HL-60 (cell line): ENCODE measurements at regions not wholly inside any gene's neighbourhood (a gene's known extent, or its start where the extent isn't known, plus 50 kb on each side); places are given as distances from the start of the nearest gene placed in this dataset.
"Not testable (repeated sequence)": the region's sequence is repeated elsewhere in the genome, so short reads cannot be mapped to it uniquely, and the experiment has no call there.

Source experiments
- DNase-seq, 2 experiments: peaks; one replicate each; pipeline ENCODE4 v3.0.0-alpha.2; 2010 to 2020; ENCODE audit warnings: low read depth in 1 of 2, low spot score in 1 of 2
- H3K27ac ChIP-seq: fragments of 250-450 bp; sonication (Bioruptor Pico); replicated peaks from 2 replicates; pipeline ENCODE4 v1.5.1; 2020; ENCODE audit warnings: mild to moderate bottlenecking, moderate library complexity
- H3K27me3 ChIP-seq: fragments of 250-450 bp; sonication (Bioruptor Pico); 2 replicates; pipeline ENCODE4 v1.5.1; 2021; ENCODE audit warnings: mild to moderate bottlenecking, moderate library complexity; ENCODE audit not compliant: insufficient read depth, poor library complexity, severe bottlenecking
- H3K4me3 ChIP-seq: replicated peaks from 2 replicates; pipeline ENCODE4 v1.5.1; 2011; ENCODE audit warnings: mild to moderate bottlenecking, control low read depth, low read length; ENCODE audit not compliant: insufficient read depth
- GABPA ChIP-seq: IDR thresholded peaks from 2 replicates; pipeline ENCODE4 v1.6.1; 2012; ENCODE audit warnings: low read depth
- POLR2AphosphoS5 ChIP-seq: IDR thresholded peaks from 2 replicates; pipeline ENCODE4 v1.6.1; 2012; ENCODE audit warnings: low read depth
- SPI1 ChIP-seq: IDR thresholded peaks from 2 replicates; pipeline ENCODE4 v1.6.1; 2012; ENCODE audit warnings: low read depth, mild to moderate bottlenecking, borderline replicate concordance
- TF ChIP-seq, protein P1 (sequence below): IDR thresholded peaks from one replicate; pipeline ENCODE4 v1.5.1; 2011; ENCODE audit warnings: low read length, control low read depth, inconsistent platforms; ENCODE audit not compliant: insufficient read depth
- TF ChIP-seq, protein P2 (sequence below): IDR thresholded peaks from 2 replicates; pipeline ENCODE4 v1.6.1; 2012; ENCODE audit warnings: low read depth; ENCODE audit not compliant: insufficient replicate concordance

DNA sequence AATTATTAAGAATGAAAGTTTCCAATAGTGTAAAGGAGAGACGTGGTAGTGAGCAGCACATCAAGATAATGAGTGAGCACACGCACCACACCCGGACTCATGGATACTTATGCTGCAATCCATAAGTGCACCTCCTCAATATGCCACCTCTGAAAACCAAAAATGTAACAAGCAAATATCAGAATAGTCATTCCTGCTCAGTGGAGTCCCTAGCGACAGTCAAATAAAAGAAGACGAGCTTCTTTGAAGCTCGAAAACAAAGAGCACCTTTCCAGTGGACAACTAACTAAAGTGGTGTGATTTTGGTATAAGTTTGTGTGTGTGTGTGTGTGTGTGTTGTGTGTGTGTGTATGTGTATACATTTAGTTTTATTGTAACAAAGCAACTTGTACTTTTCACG lies 241.3 kb downstream of the DEPDC1B start:
- Histone ChIP-seq H3K27ac (no peak overlapping the region), H3K4me3 (no peak overlapping the region), H3K27me3 (no peaks in the 10 kb centered on the region)
- TF ChIP-seq GABPA (no peak), SPI1 (no peak), POLR2AphosphoS5 (no peak)
- TF ChIP-seq, protein P1, sequence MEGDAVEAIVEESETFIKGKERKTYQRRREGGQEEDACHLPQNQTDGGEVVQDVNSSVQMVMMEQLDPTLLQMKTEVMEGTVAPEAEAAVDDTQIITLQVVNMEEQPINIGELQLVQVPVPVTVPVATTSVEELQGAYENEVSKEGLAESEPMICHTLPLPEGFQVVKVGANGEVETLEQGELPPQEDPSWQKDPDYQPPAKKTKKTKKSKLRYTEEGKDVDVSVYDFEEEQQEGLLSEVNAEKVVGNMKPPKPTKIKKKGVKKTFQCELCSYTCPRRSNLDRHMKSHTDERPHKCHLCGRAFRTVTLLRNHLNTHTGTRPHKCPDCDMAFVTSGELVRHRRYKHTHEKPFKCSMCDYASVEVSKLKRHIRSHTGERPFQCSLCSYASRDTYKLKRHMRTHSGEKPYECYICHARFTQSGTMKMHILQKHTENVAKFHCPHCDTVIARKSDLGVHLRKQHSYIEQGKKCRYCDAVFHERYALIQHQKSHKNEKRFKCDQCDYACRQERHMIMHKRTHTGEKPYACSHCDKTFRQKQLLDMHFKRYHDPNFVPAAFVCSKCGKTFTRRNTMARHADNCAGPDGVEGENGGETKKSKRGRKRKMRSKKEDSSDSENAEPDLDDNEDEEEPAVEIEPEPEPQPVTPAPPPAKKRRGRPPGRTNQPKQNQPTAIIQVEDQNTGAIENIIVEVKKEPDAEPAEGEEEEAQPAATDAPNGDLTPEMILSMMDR, result no peak
- TF ChIP-seq, protein P2, sequence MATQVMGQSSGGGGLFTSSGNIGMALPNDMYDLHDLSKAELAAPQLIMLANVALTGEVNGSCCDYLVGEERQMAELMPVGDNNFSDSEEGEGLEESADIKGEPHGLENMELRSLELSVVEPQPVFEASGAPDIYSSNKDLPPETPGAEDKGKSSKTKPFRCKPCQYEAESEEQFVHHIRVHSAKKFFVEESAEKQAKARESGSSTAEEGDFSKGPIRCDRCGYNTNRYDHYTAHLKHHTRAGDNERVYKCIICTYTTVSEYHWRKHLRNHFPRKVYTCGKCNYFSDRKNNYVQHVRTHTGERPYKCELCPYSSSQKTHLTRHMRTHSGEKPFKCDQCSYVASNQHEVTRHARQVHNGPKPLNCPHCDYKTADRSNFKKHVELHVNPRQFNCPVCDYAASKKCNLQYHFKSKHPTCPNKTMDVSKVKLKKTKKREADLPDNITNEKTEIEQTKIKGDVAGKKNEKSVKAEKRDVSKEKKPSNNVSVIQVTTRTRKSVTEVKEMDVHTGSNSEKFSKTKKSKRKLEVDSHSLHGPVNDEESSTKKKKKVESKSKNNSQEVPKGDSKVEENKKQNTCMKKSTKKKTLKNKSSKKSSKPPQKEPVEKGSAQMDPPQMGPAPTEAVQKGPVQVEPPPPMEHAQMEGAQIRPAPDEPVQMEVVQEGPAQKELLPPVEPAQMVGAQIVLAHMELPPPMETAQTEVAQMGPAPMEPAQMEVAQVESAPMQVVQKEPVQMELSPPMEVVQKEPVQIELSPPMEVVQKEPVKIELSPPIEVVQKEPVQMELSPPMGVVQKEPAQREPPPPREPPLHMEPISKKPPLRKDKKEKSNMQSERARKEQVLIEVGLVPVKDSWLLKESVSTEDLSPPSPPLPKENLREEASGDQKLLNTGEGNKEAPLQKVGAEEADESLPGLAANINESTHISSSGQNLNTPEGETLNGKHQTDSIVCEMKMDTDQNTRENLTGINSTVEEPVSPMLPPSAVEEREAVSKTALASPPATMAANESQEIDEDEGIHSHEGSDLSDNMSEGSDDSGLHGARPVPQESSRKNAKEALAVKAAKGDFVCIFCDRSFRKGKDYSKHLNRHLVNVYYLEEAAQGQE, result no peak
- no peak for DNase-seq

DNA sequence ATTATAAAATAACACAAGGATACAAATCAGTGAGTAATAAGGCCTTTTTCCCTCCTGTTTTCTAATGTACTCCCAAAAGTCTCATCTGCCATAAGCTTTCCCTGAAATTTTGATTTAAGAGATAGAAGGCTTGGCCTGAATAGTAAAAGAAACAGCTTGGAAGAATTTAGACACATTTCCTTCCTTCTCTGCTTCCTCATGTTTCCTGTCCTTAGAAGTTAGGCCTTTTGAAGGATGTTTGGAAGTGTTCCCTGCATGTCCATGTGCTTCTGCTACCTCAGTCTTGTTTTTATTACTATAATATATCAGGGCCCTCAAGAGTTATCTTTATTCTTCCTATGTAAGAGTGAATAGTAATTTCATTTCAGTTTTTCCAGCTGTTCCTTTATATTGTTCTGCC lies 242.7 kb downstream of the DEPDC1B start:
- DNase-seq, result no peak
- Histone ChIP-seq H3K27me3 (no peaks in the 10 kb centered on the region), H3K4me3 (no peak overlapping the region), H3K27ac (no peak overlapping the region)
- TF ChIP-seq, protein P1, result no peak
- TF ChIP-seq POLR2AphosphoS5, result no peak
- TF ChIP-seq GABPA, result no peak
- TF ChIP-seq, protein P2, result no peak
- TF ChIP-seq SPI1, result no peak

DNA sequence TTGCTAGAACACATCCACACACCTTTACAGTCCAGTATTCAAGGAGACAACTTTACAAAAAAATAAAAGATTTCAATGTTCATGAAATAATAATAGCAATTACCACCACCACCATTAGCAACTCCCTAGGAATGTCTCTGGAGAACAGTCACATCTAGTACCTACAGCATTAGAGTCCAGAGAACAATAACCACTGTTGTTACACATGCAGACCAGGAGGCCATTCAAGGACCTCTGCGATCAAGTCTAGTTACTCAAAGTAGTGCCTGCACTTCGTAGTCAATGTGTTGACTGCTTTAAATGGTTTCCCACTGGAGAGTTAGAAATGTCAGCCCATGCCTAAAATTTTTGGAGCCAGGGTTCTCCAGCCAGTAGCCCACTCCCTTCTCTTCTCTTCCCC lies 244.4 kb downstream of the DEPDC1B start:
- TF ChIP-seq, protein P2, result no peak
- H3K4me3 ChIP-seq, result no peak overlapping the region
- H3K27me3 ChIP-seq, result no peaks in the 10 kb centered on the region
- no peak overlapping the region for H3K27ac ChIP-seq
- DNase-seq, result no peak

DNA sequence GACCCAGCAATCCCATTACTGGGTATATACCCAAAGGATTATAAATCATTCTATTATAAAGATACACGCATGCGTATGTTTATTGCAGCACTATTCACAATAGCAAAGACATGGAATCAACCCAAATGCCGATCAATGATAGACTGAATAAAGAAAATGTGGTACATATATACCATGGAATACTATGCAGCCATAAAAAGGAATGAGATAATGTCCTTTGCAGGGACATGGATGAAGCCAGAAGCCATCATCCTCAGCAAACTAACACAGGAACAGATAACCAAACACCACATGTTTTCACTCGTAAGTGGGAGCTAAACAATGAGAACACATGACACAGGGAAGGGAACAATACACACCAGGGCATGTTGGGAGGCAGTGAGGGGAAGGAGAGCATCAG lies 245.7 kb downstream of the DEPDC1B start:
- H3K4me3 ChIP-seq, H3K27ac ChIP-seq, H3K27me3 ChIP-seq, DNase-seq: not testable (repeated sequence)
